ENCODE measurements at regions not wholly inside any gene's neighbourhood (a gene's known extent, or its start where the extent isn't known, plus 50 kb on each side); places are given as distances from the start of the nearest gene placed in this dataset.

GRCh38 chr18:75775121-75775520 lies 347.6 kb upstream of the SMIM21 start:
- ChIA-PET POLR2A (no interaction called here), CTCF (no interaction called here)
- no peak for DNase-seq (ENCODE audit: extremely low spot score)
- TF ChIP-seq CTCF (IDR thresholded peaks at IDR 0.05; ENCODE audit: control extremely low read depth, extremely low read depth, low read depth, missing control alignments) = no peak

GRCh38 chr18:75773618-75774017 lies 346.1 kb upstream of the SMIM21 start:
- CTCF ChIA-PET = no interaction called here
- POLR2A ChIA-PET = no interaction called here
- no peak for TF ChIP-seq CTCF (IDR thresholded peaks at IDR 0.05; ENCODE audit: control extremely low read depth, extremely low read depth, low read depth, missing control alignments)
- no peak for DNase-seq (ENCODE audit: extremely low spot score)

- POLR2A ChIA-PET = no interaction called here
These were observed 335.3 kb upstream of the SMIM21 start for GRCh38 chr18:75762758-75763157.

GRCh38 chr18:75760208-75760607 lies 332.7 kb upstream of the SMIM21 start:
- ChIA-PET CTCF (no interaction called here), POLR2A (no interaction called here)
- DNase-seq (ENCODE audit: extremely low spot score) = no peak
- no peak for TF ChIP-seq CTCF (IDR thresholded peaks at IDR 0.05; ENCODE audit: control extremely low read depth, extremely low read depth, low read depth, missing control alignments)

More at GRCh38 chr18:75762758-75763157, 335.3 kb upstream of the SMIM21 start:
- DNase-seq (ENCODE audit: extremely low spot score) = no peak
- no peak for TF ChIP-seq CTCF (IDR thresholded peaks at IDR 0.05; ENCODE audit: control extremely low read depth, extremely low read depth, low read depth, missing control alignments)
- CTCF ChIA-PET = no interaction called here

GRCh38 chr18:75757951-75758350 lies 330.4 kb upstream of the SMIM21 start:
- ChIA-PET CTCF (no interaction called here), POLR2A (no interaction called here)

GRCh38 chr18:75754433-75754832 lies 326.9 kb upstream of the SMIM21 start:
- no peak for DNase-seq (ENCODE audit: extremely low spot score)
- TF ChIP-seq CTCF (IDR thresholded peaks at IDR 0.05; ENCODE audit: control extremely low read depth, extremely low read depth, low read depth, missing control alignments) = no peak
- ChIA-PET POLR2A (no interaction called here), CTCF (no interaction called here)

More at GRCh38 chr18:75757951-75758350, 330.4 kb upstream of the SMIM21 start:
- TF ChIP-seq CTCF (IDR thresholded peaks at IDR 0.05; ENCODE audit: control extremely low read depth, extremely low read depth, low read depth, missing control alignments) = no peak
- DNase-seq (ENCODE audit: extremely low spot score) = no peak

GRCh38 chr18:75753753-75754152 lies 326.2 kb upstream of the SMIM21 start:
- CTCF ChIA-PET = no interaction called here
- no peak for DNase-seq (ENCODE audit: extremely low spot score)
- POLR2A ChIA-PET = no interaction called here
- TF ChIP-seq CTCF (IDR thresholded peaks at IDR 0.05; ENCODE audit: control extremely low read depth, extremely low read depth, low read depth, missing control alignments) = no peak
